GM12873 (cell line): ENCODE measurements at regions not wholly inside any gene's neighbourhood (a gene's known extent, or its start where the extent isn't known, plus 50 kb on each side); places are given as distances from the start of the nearest gene placed in this dataset.

Experiments
- CTCF ChIP-seq: IDR thresholded peaks from 2 replicates; pipeline ENCODE4 v1.5.1; 2012; ENCODE audit warnings: low read depth, mild to moderate bottlenecking, moderate library complexity, low read length, control low read depth; ENCODE audit not compliant: insufficient read depth; ENCODE audit errors: missing control alignments

- no peak for TF ChIP-seq CTCF
Observed at GRCh38 chrX:11887175-11887574, 129.1 kb downstream of the MSL3 start.

GRCh38 chrX:11888421-11888820, 130.4 kb downstream of the MSL3 start:
- TF ChIP-seq CTCF: no peak

- no peak for TF ChIP-seq CTCF
Observed at GRCh38 chrX:11889791-11890190, 131.8 kb downstream of the MSL3 start.

- TF ChIP-seq CTCF: no peak
Observed at GRCh38 chrX:11890836-11891514, 132.9 kb downstream of the MSL3 start.

GRCh38 chrX:11893933-11894710, 136.1 kb downstream of the MSL3 start:
- TF ChIP-seq CTCF: no peak

- TF ChIP-seq CTCF: no peak
Observed at GRCh38 chrX:11899091-11899490, 141.1 kb downstream of the MSL3 start.

- TF ChIP-seq CTCF: peak; percentile 60
Observed at GRCh38 chrX:11908371-11908770, 150.3 kb downstream of the MSL3 start.
